ENCODE measurements at regions not wholly inside any gene's neighbourhood (a gene's known extent, or its start where the extent isn't known, plus 50 kb on each side); places are given as distances from the start of the nearest gene placed in this dataset.
A peak's percentile ranks its signal among the peaks of the same experiment; 100 is the strongest.

- TF ChIP-seq FOXO4 (CRISPR knock-in tag; IDR thresholded peaks at IDR 0.05) (no peak), TSC22D4 (tag; IDR thresholded peaks at IDR 0.05) (no peak), PREB (CRISPR knock-in tag; IDR thresholded peaks at IDR 0.05) (no peak), ZNF347 (CRISPR knock-in tag; IDR thresholded peaks at IDR 0.05; ENCODE audit: low read depth) (no peak), RREB1 (CRISPR knock-in tag; IDR thresholded peaks at IDR 0.05) (peak; percentile 56; the same call in 1 of the 2 replicates), TFAP4 (CRISPR knock-in tag; IDR thresholded peaks at IDR 0.05; ENCODE audit: borderline replicate concordance) (peak; percentile 95), SP1 (CRISPR knock-in tag; IDR thresholded peaks at IDR 0.05) (no peak), FOXK1 (CRISPR knock-in tag; IDR thresholded peaks at IDR 0.05; ENCODE audit: borderline replicate concordance) (0 out of 2 replicates have a peak, but pooled peaks have one; percentile 70)
These were observed 188.9 kb upstream of the TAB2 start (continued) for GRCh38 chr6:149128489-149129145.
